Keratinocyte (primary cell): ENCODE measurements at regions not wholly inside any gene's neighbourhood (a gene's known extent, or its start where the extent isn't known, plus 50 kb on each side); places are given as distances from the start of the nearest gene placed in this dataset.

ENCODE experiments used
- DNase-seq: peaks from one replicate; pipeline ENCODE4 v3.0.0-alpha.2; 2011; ENCODE audit warnings: low read depth, missing footprints, low spot score
- FAIRE-seq: peaks from 2 replicates; lab custom pipeline; 2011; peaks lifted over from hg19 to GRCh38; lab: Jason Lieb, UNC
- H2AFZ ChIP-seq: 2 replicates; pipeline ENCODE4 v1.6.0; 2012; ENCODE audit warnings: low read length, control low read depth, inconsistent platforms; ENCODE audit not compliant: control insufficient read depth
- H3K27ac ChIP-seq: 2 replicates; pipeline ENCODE4 v1.5.1; 2011; ENCODE audit warnings: low read length; ENCODE audit not compliant: control insufficient read depth, insufficient read depth
- H3K27me3 ChIP-seq: 3 replicates; pipeline ENCODE4 v1.6.0; 2011; ENCODE audit warnings: low read length; ENCODE audit not compliant: control insufficient read depth, insufficient read depth; ENCODE audit errors: extremely low read depth
- H3K36me3 ChIP-seq, 2 experiments: 2 replicates in 1 of 2; 3 replicates in 1 of 2; pipeline ENCODE4 v1.5.1; 2011; ENCODE audit warnings: low read length in 2 of 2, mild to moderate bottlenecking in 1 of 2; ENCODE audit not compliant: control insufficient read depth in 2 of 2, insufficient read depth in 2 of 2; ENCODE audit errors: extremely low read depth in 1 of 2
- H3K4me1 ChIP-seq: 3 replicates; pipeline ENCODE4 v1.5.1; 2011; ENCODE audit warnings: low read length; ENCODE audit not compliant: control insufficient read depth, insufficient read depth; ENCODE audit errors: extremely low read depth
- H3K4me2 ChIP-seq: 3 replicates; pipeline ENCODE4 v1.6.0; 2011; ENCODE audit warnings: low read depth, low read length; ENCODE audit not compliant: control insufficient read depth, insufficient read depth; ENCODE audit errors: extremely low read depth
- H3K4me3 ChIP-seq, 3 experiments: fragments of 200-600 bp in 1 of 3; sonication (generic) in 1 of 3; 2 replicates in 2 of 3; 3 replicates in 1 of 3; pipeline ENCODE4 v1.5.1; 2011 to 2016; ENCODE audit warnings: low read length in 3 of 3, mild to moderate bottlenecking in 3 of 3, control low read depth in 2 of 3, inconsistent platforms in 1 of 3, low read depth in 1 of 3, mixed read lengths in 1 of 3, mixed run types in 1 of 3, moderate library complexity in 1 of 3; ENCODE audit not compliant: control insufficient read depth in 2 of 3, insufficient read depth in 2 of 3; ENCODE audit errors: extremely low read depth in 1 of 3
- H3K79me2 ChIP-seq: 2 replicates; pipeline ENCODE4 v1.6.0; 2012; ENCODE audit warnings: low read length; ENCODE audit not compliant: control insufficient read depth, insufficient read depth
- H3K9ac ChIP-seq: 3 replicates; pipeline ENCODE4 v1.6.0; 2011; ENCODE audit warnings: low read length; ENCODE audit not compliant: control insufficient read depth, insufficient read depth; ENCODE audit errors: extremely low read depth
- H3K9me1 ChIP-seq: 3 replicates; pipeline ENCODE4 v1.6.0; 2011; ENCODE audit warnings: low read length; ENCODE audit not compliant: control insufficient read depth, insufficient read depth; ENCODE audit errors: extremely low read depth
- H3K9me3 ChIP-seq: 2 replicates; pipeline ENCODE4 v1.5.1; 2012; ENCODE audit warnings: low read depth, low read length; ENCODE audit not compliant: control insufficient read depth
- H4K20me1 ChIP-seq: 3 replicates; pipeline ENCODE4 v1.6.0; 2011; ENCODE audit warnings: low read length; ENCODE audit not compliant: control insufficient read depth, insufficient read depth; ENCODE audit errors: extremely low read depth
- CTCF ChIP-seq, 3 experiments: IDR thresholded peaks in 1 of 3; conservative IDR thresholded peaks in 1 of 3; optimal IDR thresholded peaks in 1 of 3; 2 replicates in 2 of 3; 3 replicates in 1 of 3; pipeline versions ENCODE3 to v1.5.1; 2011; ENCODE audit warnings: low read length in 3 of 3, mild to moderate bottlenecking in 3 of 3, moderate library complexity in 2 of 3, control low read depth in 1 of 3, inconsistent platforms in 1 of 3; ENCODE audit not compliant: insufficient read depth in 2 of 3; ENCODE audit errors: extremely low read depth in 1 of 3
- EZH2 ChIP-seq: IDR thresholded peaks from one replicate; pipeline ENCODE4 v1.6.1; 2012; ENCODE audit warnings: inconsistent platforms, mild to moderate bottlenecking, low read length, moderate library complexity
- dilution Hi-C: fragments of 300-500 bp; cut with MboI; formaldehyde crosslinking; loops from one replicate; pipeline ENCODE4 v1.7.0; 2020; ENCODE audit warnings: low sequenced_read_pairs; ENCODE audit not compliant: extremely low pct_ligation_motif_present

GRCh38 chr5:98076501-98076900 lies 697.0 kb upstream of the RGMB start:
- no peak for FAIRE-seq
- DNase-seq: no peak
- Histone ChIP-seq H3K4me3 (no peak overlapping the region), H3K27ac (no peak overlapping the region), H3K9me3 (no peaks in the 10 kb centered on the region), H3K9ac (no peak overlapping the region), H3K4me2 (no peak overlapping the region), H3K36me3 (no peaks in the 10 kb centered on the region), H3K27me3 (no peaks in the 10 kb centered on the region), H3K4me1 (no peaks in the 10 kb centered on the region), H3K9me1 (no peaks in the 10 kb centered on the region), H2AFZ (no peak overlapping the region), H3K79me2 (no peaks in the 10 kb centered on the region), H4K20me1 (no peaks in the 10 kb centered on the region)
- dilution Hi-C loops: no loop called here
- TF ChIP-seq EZH2 (no peak), CTCF (optimal IDR thresholded peaks at IDR 0.05 in 1 of 3, IDR thresholded peaks at IDR 0.05 in 1 of 3, conservative IDR thresholded peaks at IDR 0.05 in 1 of 3; ENCODE audit: extremely low read depth in 1 of 3, insufficient read depth in 2 of 3, low read length in 3 of 3) (no peak)

GRCh38 chr5:98085593-98085992 lies 687.9 kb upstream of the RGMB start:
- Histone ChIP-seq H3K9me1 (no peaks in the 10 kb centered on the region), H3K4me1 (no peaks in the 10 kb centered on the region), H3K9me3 (no peaks in the 10 kb centered on the region), H3K4me3 (no peak overlapping the region), H3K79me2 (no peaks in the 10 kb centered on the region), H3K4me2 (no peak overlapping the region), H2AFZ (no peak overlapping the region), H3K27ac (no peak overlapping the region), H3K9ac (no peak overlapping the region), H4K20me1 (no peaks in the 10 kb centered on the region), H3K36me3 (no peaks in the 10 kb centered on the region), H3K27me3 (no peaks in the 10 kb centered on the region)
- FAIRE-seq: no peak
- no peak for DNase-seq
- dilution Hi-C loops: no loop called here
- no peak for TF ChIP-seq EZH2
- no peak for TF ChIP-seq CTCF (optimal IDR thresholded peaks at IDR 0.05 in 1 of 3, IDR thresholded peaks at IDR 0.05 in 1 of 3, conservative IDR thresholded peaks at IDR 0.05 in 1 of 3; ENCODE audit: extremely low read depth in 1 of 3, insufficient read depth in 2 of 3, low read length in 3 of 3)
